ENCODE measurements at regions not wholly inside any gene's neighbourhood (a gene's known extent, or its start where the extent isn't known, plus 50 kb on each side); places are given as distances from the start of the nearest gene placed in this dataset.

- no peak for TF ChIP-seq CTCF (IDR thresholded peaks at IDR 0.05)
- TF ChIP-seq EZH2 (IDR thresholded peaks at IDR 0.05; ENCODE audit: borderline replicate concordance, insufficient read depth, low read depth, low read length, poor library complexity, severe bottlenecking) = no peak
Observed at GRCh38 chr3:89572261-89572660, 464.8 kb downstream of the EPHA3 start.
